ENCODE measurements at regions not wholly inside any gene's neighbourhood (a gene's known extent, or its start where the extent isn't known, plus 50 kb on each side); places are given as distances from the start of the nearest gene placed in this dataset.

GRCh38 chr17:71699907-71700306 lies 420.9 kb upstream of the SOX9 start:
- no peak for DNase-seq

DNA sequence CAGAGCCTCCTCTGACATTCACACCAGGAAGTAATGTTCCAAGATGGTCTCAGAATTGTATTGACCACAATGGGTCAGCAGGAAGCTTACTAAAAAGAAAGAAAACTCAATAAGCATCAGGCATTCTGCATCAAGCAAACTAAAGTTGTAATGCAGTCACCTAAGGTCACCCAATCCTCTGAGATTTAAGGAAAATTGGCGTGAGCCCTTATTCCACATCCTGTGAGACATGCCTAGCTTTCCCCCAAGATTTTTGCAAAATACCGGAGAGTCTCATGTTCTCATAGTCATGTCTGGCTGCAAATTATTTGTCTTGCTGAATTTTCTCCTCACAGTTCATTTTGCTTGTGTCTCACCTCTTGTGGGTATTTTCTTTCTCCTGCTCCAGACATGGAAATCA lies 417.1 kb upstream of the SOX9 start:
- no peak for DNase-seq

GRCh38 chr17:71709271-71709890 lies 411.4 kb upstream of the SOX9 start:
- no peak for DNase-seq

GRCh38 chr17:71709946-71710345 lies 410.9 kb upstream of the SOX9 start:
- DNase-seq = no peak

- no peak for DNase-seq
Measured at GRCh38 chr17:71710816-71711215, 410.0 kb upstream of the SOX9 start.

- DNase-seq = no peak
Measured at GRCh38 chr17:71713846-71714245, 407.0 kb upstream of the SOX9 start.

DNA sequence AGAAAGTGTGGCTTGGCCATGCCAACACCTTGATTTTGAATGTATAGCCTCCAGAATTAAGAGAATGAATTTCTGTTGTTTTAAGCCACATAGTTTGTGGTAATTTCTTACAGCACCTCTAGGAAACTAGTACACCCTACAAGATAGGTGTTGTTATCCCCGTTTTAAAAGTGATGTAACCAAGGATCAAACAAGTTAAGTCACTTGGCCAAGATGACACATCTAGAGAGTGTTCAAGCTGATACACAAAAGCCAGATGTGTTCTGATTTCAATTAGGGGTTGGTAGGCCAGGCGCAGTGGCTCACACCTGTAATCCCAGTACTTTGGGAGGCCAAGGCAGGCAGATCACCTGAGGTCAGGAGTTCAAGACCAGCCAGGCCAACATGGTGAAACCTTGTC lies 396.5 kb upstream of the SOX9 start:
- no peak for DNase-seq

- no peak for DNase-seq
Measured at GRCh38 chr17:71725811-71726210, 395.0 kb upstream of the SOX9 start.

- peak; percentile 2 for DNase-seq
Measured at GRCh38 chr17:71726341-71726740, 394.5 kb upstream of the SOX9 start.

GRCh38 chr17:71727292-71727691 lies 393.5 kb upstream of the SOX9 start:
- no peak for DNase-seq

DNA sequence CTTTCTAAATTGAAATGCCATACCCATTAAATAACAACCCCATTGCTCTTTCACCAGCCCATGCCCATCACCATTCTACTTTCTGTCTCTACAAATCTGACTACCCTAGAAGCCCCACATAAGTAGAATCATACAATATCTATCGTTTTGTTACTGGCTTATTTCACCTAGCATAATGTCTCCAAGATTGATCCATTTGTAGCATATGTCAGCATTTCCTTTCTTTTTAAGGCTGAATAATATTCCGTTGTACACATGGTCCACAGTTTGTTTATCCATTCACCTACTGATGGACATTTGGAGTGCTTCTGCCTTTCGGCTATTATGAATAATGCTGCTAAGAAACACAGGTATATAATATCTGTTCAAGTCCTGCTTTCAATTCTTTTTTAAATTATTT lies 393.1 kb upstream of the SOX9 start:
- DNase-seq = no peak

DNA sequence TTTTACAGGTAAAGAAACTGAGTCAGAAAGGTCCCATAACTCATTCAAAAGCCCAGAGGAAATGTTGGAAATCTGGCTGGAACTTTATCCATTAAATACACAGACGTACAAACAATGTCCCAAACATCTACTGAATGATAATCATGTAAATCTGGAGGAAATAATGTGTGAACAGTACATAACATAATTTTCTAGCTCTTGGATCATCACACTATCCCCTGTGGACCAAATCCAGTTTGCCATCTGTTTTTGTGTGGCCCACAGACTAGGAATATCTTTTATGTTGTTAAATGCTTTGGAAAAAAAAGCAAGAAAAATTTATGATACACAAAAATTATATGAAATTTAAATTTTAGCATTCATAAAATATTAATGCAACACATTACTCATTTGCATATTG lies 389.9 kb upstream of the SOX9 start:
- DNase-seq = no peak

- DNase-seq = no peak
Measured at GRCh38 chr17:71735893-71736292, 384.9 kb upstream of the SOX9 start.

- no peak for DNase-seq
Measured at GRCh38 chr17:71740866-71741265, 380.0 kb upstream of the SOX9 start.

GRCh38 chr17:71741836-71742235 lies 379.0 kb upstream of the SOX9 start:
- no peak for DNase-seq

GRCh38 chr17:71748872-71749271 lies 371.9 kb upstream of the SOX9 start:
- DNase-seq = no peak

DNA sequence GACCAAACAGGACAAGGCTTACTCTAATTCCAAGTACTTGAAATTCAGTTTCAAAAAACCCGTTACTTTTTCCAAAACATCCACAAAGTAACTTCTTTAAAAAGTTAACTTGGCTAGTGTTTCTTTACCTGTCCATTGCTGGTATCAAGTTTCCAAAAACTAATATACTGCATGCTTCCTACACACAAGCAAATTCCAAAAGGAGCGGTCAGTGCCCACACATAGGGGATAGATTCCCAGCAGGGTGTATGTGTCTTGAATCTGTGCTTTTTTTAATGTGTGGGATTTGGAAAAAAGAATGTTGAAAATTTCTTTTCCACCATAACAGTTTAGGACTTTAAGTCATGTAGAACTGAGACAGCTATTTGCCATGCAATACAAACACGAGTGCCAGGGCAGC lies 367.8 kb upstream of the SOX9 start:
- no peak for DNase-seq

GRCh38 chr17:71757156-71757555 lies 363.7 kb upstream of the SOX9 start:
- DNase-seq = no peak

- no peak for DNase-seq
Measured at GRCh38 chr17:71757956-71758355, 362.9 kb upstream of the SOX9 start.

DNA sequence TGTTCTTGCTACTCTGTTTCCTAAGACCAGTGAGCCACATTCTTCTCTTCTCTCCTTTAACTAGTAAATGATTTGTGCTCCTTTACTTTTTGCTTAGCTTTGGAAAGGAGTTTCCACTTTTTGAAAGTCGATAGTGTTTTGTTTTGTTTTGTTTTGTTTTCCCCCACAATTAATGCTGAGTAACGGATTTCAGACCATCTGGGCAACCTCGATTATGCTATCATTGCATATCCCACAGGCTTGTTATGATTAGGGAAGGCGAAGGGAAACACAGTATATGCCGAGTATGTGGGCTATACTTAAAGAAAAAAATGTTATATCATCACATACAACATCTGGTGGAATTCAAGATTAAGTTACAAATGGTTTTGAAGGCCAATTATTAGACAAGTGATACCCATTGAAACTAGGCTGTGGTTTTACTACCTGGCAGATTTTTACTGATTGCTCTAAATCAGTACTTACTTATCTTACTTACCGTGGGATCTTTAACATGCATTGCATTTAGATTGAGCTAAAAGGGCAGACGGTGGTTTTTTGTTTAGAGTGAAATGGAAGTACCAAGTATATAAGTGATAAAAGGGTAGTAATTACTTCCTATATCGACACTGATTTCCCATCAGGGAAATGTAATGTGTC lies 361.3 kb upstream of the SOX9 start:
- DNase-seq = no peak

DNA sequence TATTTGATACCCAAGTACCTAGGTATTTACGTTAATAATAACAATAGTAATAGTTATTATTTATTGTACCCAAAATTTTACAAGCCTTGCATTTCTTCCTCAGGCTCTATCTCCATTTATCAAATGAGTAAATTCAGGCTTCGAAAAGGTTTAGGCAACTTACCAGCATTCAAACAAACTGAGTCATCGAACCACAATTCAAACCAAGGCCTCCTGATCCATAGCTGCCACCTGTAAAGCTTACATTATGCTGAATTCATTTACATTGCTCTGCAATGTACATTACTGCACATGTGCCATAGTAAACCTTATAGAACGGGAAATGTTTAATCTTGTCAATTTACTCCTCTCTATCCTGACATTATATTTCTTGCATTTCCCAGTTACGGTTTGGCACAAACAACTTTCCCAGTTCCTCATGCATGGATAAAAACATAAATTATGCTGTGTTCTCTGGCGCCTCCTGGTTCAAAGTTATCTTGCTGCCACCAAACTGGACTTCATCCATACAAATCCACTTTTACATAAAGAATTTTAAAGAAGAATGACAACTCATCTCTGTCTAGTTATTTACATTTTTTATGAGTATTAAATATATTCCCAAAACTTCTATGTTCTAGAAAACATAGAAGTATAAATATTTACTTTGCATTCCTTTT lies 360.6 kb upstream of the SOX9 start:
- DNase-seq = no peak

GRCh38 chr17:71762526-71762925 lies 358.3 kb upstream of the SOX9 start:
- no peak for DNase-seq

DNA sequence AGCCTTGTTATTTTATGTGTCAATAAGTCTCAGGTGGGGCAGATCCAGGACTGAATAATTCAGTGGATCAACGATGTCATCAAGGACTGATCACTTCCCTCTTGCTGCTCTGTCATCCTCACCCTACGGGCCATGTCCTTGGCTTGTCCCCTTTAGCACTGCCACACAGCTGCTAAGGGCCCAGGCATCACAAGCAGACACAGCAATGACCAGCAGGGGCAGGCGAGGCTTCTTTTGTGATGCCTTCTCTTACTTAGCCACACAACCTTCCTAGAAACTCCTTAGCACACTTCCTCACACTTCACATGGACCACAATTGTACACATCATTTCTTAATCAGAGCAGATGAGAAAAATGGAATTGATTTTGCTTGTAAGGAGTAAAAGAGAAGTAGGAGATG lies 356.3 kb upstream of the SOX9 start:
- no peak for DNase-seq

DNA sequence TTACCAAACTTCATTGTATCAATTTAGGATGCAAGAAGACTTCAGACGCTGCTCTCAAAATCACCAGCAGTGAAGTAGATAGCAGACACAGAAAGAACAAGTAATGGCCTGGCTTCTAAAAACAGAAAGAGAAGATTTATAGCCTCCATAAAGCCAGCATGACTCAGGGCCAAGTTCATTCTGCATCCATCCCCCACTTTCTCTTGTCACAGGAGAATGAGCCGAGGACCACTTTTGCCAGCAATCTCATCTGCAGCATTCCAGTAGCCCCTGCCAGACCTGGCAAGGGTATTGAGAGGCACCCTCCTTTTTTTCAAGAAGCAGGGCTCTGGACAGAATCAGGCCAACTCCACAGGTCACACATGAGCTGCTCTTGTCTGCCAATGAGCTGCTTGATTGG lies 355.4 kb upstream of the SOX9 start:
- no peak for DNase-seq

Data from muscle of arm (tissue), 1 donor.